NCI-H460 (cell line): ENCODE measurements at regions not wholly inside any gene's neighbourhood (a gene's known extent, or its start where the extent isn't known, plus 50 kb on each side); places are given as distances from the start of the nearest gene placed in this dataset.
A peak's percentile ranks its signal among the peaks of the same experiment; 100 is the strongest.
"Not testable (repeated sequence)": the region's sequence is repeated elsewhere in the genome, so short reads cannot be mapped to it uniquely, and the experiment has no call there.

Experiments
- DNase-seq: peaks from one replicate; pipeline ENCODE4 v3.0.0-alpha.2; 2016; ENCODE audit warnings: low read depth; ENCODE audit errors: extremely low read depth

DNA sequence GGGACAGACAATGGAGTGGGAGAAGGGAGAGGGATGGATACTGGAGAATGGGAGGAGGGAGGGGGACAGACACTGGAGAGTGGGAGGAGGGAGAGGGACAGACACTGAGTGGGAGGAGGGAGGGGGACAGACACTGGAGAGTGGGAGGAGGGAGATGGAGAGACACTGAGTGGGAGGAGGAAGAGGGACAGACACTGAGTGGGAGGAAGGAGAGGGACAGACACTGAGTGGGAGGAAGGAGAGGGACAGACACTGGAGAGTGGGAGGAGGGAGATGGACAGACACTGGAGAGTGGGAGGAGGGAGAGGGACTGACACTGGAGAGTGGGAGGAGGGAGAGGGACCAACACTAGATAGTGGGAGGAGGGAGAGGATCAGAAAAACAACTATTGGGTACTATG lies 426.7 kb upstream of the PMFBP1 start:
- no peak for DNase-seq

GRCh38 chr16:72597938-72598337 lies 426.0 kb upstream of the PMFBP1 start:
- DNase-seq = no peak

- DNase-seq = no peak
Measured at GRCh38 chr16:72596373-72596772, 424.4 kb upstream of the PMFBP1 start.

DNA sequence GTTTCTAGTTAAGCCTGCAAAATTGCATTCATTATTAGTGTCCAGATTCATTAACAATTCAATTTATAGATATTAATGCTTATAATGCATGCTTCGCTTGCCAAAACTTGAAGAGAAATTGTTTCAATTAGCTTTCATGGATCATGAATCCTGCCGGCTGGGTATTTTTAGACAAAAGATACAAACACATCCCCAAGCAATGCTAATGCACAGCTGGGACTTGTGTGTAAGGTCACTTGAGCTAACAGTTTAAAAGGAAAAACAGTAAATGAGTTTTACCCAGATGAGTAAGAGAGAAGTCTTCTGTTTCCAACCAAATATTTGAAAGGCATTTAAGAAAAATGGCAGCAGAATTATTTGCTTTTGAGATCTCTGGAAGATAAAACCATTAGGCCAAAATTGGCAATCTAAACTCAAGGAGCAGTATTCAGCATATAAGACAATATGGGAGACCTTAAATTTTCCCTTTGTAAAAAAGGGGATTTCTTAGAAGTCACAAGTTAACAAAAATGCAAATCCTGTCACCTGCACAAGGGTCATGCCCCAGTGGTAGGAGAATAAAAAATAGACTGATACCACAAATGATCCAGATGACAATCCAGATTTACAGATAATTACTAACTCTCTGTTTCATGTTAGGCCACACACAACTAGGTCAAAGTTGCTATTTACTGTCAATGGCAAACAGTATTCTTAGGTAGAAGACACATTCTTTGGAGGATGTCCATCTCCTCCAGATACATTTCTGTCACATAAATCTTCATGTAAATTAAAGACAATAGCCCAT lies 418.4 kb upstream of the PMFBP1 start:
- no peak for DNase-seq

DNA sequence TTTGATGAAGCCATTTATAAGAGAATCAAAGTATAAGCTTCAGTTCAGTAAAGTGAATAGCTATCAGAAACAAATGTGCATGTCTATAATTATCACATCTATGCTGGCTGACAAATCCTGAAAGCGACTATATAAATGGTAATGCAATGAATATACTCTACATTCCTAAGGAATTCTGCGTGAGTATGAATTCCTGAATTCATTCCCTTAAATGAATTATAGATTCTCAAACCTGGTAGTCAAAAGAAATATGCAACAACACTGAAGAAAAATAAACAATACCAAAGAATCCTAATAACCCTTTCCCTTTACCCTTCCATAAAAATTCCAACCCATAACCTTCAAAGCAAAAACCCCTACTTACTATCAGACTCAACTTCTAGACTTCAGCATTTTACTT lies 416.6 kb upstream of the PMFBP1 start:
- no peak for DNase-seq

GRCh38 chr16:72578061-72578460 lies 406.1 kb upstream of the PMFBP1 start:
- not testable (repeated sequence) for DNase-seq

- no peak for DNase-seq
Measured at GRCh38 chr16:72576189-72576588, 404.2 kb upstream of the PMFBP1 start.

DNA sequence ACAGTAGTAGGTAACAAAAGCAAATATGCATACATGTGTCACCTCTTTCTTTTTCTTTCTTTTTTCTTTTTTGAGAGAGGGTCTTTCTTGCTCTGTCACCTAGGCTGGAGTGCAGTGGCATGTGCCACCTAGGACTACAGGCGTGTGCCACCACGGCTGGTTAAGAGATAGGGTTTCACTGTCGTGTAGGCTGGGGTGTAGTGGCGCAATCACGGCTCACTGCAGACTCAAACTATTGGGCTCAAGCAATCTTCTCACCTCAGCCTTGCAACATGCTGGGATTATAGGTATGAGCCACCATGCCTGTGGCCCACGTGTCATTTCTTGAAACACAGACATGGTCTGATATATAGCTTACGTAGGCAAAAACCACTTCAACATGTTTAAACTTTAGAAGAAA lies 397.7 kb upstream of the PMFBP1 start:
- DNase-seq = no peak

- no peak for DNase-seq
Measured at GRCh38 chr16:72568502-72568901, 396.5 kb upstream of the PMFBP1 start.

- no peak for DNase-seq
Measured at GRCh38 chr16:72566174-72566573, 394.2 kb upstream of the PMFBP1 start.

DNA sequence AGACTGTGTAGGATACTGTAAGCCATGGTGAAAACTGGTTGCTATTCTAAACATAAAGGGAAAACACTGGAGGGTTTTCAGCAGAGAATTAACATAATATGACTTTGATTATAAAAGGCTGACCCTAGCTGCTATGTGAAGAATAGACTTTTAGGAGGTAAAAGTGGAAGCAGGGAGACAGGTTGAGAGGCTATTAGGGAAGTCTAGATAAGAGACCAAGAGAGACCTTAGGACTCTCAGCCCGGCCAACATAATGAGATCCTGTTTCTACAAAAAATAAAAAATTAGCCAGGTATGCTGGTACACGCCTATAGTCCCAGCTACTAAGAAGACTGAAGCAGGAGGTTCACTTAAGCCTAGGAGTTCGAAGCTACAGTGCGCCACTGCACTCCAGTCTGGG lies 393.2 kb upstream of the PMFBP1 start:
- no peak for DNase-seq

DNA sequence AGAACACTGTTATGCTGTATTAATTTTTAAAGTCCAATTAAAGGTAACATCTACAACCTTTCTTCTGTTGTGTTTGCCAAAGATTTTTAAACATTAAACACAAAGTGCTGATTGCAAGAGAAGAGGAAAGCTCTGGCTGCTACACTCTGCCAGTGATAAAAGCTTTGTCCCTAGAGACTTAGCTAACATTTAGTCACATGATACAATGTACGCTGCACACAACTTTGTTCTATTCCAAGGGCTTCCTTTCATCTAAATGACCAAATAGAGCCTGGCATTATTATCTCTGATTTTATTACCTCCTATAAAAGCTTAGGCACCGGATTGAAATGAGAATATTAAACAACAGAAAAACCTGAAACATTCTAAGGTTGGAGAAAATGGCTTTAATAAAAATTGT lies 388.7 kb upstream of the PMFBP1 start:
- no peak for DNase-seq

- no peak for DNase-seq
Measured at GRCh38 chr16:72558501-72558900, 386.5 kb upstream of the PMFBP1 start.

- DNase-seq = no peak
Measured at GRCh38 chr16:72554935-72555334, 383.0 kb upstream of the PMFBP1 start.

- no peak for DNase-seq
Measured at GRCh38 chr16:72552654-72553053, 380.7 kb upstream of the PMFBP1 start.

GRCh38 chr16:72551649-72552048 lies 379.7 kb upstream of the PMFBP1 start:
- DNase-seq = no peak

DNA sequence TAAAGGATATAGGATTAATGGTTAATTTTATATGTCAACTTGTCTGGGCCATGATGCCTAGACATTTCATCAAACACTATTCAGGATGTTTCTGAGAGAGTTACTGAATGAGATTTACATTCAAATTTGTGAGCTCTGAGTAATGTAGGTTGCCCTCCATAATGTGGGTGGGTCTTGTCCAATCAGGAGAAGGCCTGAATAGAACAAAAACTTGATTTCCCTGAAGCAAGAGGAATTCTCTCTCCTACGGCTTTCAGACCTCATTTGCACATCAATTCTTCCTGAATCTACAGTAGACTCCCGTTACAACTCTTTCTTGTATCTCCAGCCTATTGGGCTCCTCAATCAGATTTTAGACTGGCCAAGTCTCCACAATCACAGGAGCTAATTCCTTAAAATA lies 377.9 kb upstream of the PMFBP1 start:
- no peak for DNase-seq

DNA sequence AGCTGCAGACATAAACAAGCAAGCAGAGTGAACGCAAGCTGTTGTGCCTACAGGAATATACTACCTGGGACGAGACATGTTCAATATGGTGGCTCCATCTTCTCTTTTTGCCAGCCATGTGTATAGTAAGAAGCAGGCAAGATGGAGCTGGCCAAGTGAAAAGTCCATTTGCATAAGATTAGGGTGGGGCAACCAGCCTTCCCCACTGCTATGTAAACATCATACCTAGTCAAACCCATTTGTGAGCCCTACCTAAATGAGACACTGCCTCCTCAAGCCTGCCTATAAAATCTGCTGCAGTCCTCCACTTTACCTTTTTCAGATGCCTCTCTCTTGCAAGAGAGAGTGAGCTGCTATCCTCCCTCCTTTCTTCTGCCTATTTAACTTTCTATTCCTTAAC lies 370.1 kb upstream of the PMFBP1 start:
- no peak for DNase-seq

DNA sequence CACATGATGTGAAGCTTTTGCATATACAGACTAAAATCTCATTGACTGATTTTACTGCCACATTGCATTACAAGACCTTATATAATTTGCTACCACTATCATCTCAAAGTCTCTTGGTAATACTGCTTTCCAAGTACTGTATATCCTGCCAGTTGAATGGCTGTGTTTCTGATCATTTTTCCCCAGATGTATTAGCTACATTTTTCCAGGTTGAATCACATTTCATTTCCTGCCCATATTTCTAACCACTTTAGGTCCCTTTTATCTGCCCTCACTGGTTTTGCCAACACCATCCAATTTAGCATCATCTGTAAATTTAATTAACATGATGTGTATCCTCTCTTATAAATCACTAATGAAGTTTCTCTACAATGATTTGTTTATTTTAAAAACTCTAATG lies 365.7 kb upstream of the PMFBP1 start:
- DNase-seq = no peak

DNA sequence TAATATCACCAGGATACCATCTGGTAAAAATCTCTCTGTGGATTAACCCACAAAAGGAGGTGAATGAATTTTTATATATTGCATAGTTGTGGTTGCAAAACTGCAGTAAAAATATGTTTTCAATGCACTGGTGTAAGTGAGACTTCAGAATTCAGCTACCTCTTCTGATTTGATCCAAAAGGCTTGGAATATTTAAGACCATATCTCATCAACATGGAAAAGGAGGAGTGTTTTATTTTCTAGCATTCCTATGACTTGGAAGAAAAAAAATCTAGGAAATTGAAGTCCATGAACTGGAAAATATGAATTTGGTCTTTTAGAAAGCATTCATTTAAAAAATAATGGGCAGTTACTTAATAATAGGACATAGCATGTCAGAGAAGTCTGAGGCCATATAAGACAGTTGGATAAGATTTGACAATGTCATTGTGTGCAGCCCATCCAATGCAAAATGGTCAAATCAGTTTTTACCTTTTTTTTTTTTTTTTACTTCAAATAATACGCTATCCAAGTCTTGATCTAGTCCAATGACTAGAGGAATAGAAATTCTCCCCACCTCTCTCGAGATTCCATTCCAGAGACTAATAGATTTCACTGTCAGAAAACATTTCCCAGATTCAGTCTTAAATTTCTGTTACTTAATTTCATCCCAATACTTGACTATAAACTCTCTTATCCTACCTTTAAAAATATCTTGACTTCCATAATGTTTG lies 364.9 kb upstream of the PMFBP1 start:
- no peak for DNase-seq

GRCh38 chr16:72532906-72533410 lies 361.0 kb upstream of the PMFBP1 start:
- no peak for DNase-seq

DNA sequence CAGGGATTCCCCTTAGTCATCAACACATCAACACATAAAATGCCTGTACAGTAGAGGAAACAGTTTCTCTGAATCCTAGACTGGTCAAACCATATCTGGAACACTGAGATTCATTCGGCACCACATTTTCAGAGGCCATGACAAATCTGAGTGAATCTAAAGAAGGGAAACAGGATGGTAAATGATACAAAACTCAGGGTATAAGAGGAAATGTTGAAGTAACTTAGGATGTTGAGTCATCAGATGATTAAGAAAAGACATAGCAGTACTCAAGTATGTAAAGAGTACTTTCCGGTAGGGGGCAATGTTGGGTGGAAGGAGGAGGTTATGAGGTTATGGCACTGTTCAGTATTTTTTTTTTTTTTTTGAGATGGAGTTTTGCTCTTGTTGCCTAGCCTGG lies 358.5 kb upstream of the PMFBP1 start:
- peak; percentile 23 for DNase-seq
